GM12878 (cell line): ENCODE measurements at regions not wholly inside any gene's neighbourhood (a gene's known extent, or its start where the extent isn't known, plus 50 kb on each side); places are given as distances from the start of the nearest gene placed in this dataset.

Source experiments
- ATAC-seq: fragments of 200-7000 bp; cut with Tn5 transposase; 3 replicates; pipeline ENCODE4 v1.9.1; 2020; ENCODE audit warnings: mild to moderate bottlenecking, moderate library complexity
- BruUV-seq: library from RNA; stranded (reverse); fragments of 400-500 nt; replicated peaks from 2 replicates; lab custom pipeline; 2021; lab: Mats Ljungman, UMichigan
- CTCF ChIA-PET: fragments of 300-600 bp; sonication (Branson Sonifier 250); formaldehyde crosslinking; extraction: SDS; loops from one replicate; lab custom pipeline; 2021; ENCODE audit warnings: inconsistent platforms; lab: Yijun Ruan, JAX
- POLR2A ChIA-PET: fragments of 350-600 bp; formaldehyde crosslinking; extraction: SDS; loops from one replicate; lab custom pipeline; 2021; ENCODE audit warnings: inconsistent platforms; lab: Charles Lee
- RAD21 ChIA-PET: fragments of 300-600 bp; sonication (Branson Sonifier 250); formaldehyde crosslinking; loops from one replicate; lab custom pipeline; 2023; ENCODE audit warnings: antibody characterized with exemption; ENCODE audit not compliant: unreplicated experiment; lab: Charles Lee
- SMC1A ChIA-PET: fragments of 300-600 bp; sonication (Branson Sonifier 250); formaldehyde crosslinking; loops from one replicate; lab custom pipeline; 2023; ENCODE audit not compliant: unreplicated experiment, uncharacterized antibody; lab: Charles Lee
- DNase-seq: peaks from one replicate; pipeline ENCODE4 v3.0.0-alpha.2; 2011; ENCODE audit warnings: low read depth, low spot score
- FAIRE-seq: peaks from 3 replicates; lab custom pipeline; 2011; peaks lifted over from hg19 to GRCh38; lab: Jason Lieb, UNC
- H2AFZ ChIP-seq: 2 replicates; pipeline ENCODE4 v1.6.0; 2011; ENCODE audit warnings: low read depth, low read length, control low read depth; ENCODE audit not compliant: control insufficient read depth
- H3K27ac ChIP-seq: 2 replicates; pipeline ENCODE4 v1.5.1; 2011; ENCODE audit warnings: control low read depth; ENCODE audit not compliant: control insufficient read depth, insufficient read depth
- H3K27me3 ChIP-seq, 2 experiments: replicated peaks in 1 of 2; 2 replicates each; pipeline versions ENCODE4 v1.6.0 to v1.6.1; 2011; ENCODE audit warnings: low read length in 1 of 2; ENCODE audit not compliant: control insufficient read depth in 2 of 2, insufficient read depth in 2 of 2
- H3K36me3 ChIP-seq, 2 experiments: 2 replicates each; pipeline ENCODE4 v1.5.1; 2011; ENCODE audit warnings: low read length in 1 of 2; ENCODE audit not compliant: control insufficient read depth in 2 of 2, insufficient read depth in 2 of 2
- H3K4me1 ChIP-seq: 2 replicates; pipeline ENCODE4 v1.6.1; 2011; ENCODE audit warnings: mild to moderate bottlenecking, low read length, moderate library complexity, mixed read lengths; ENCODE audit not compliant: control insufficient read depth, insufficient read depth
- H3K4me2 ChIP-seq: 2 replicates; pipeline ENCODE4 v1.6.0; 2011; ENCODE audit warnings: control low read depth; ENCODE audit not compliant: control insufficient read depth, insufficient read depth
- H3K4me3 ChIP-seq: fragments of 200-600 bp; sonication (generic); 2 replicates; pipeline ENCODE4 v1.5.1; 2016
- H3K79me2 ChIP-seq: 2 replicates; pipeline ENCODE4 v1.6.0; 2011; ENCODE audit warnings: low read length; ENCODE audit not compliant: control insufficient read depth, insufficient read depth
- H3K9ac ChIP-seq: 2 replicates; pipeline ENCODE4 v1.8.0; 2011; ENCODE audit warnings: low read length, control low read depth, mixed read lengths; ENCODE audit not compliant: control insufficient read depth, insufficient read depth
- H3K9me3 ChIP-seq: replicated peaks from 3 replicates; pipeline ENCODE4 v1.5.1; 2011; ENCODE audit warnings: mild to moderate bottlenecking, low read length; ENCODE audit not compliant: control insufficient read depth, insufficient read depth
- H4K20me1 ChIP-seq: 2 replicates; pipeline ENCODE4 v1.6.0; 2011; ENCODE audit not compliant: control insufficient read depth, insufficient read depth
- CBX5 ChIP-seq: sonication (generic); IDR thresholded peaks from 2 replicates; pipeline ENCODE4 v1.6.1; 2016; ENCODE audit warnings: low read depth, moderate library complexity, mild to moderate bottlenecking, inconsistent platforms
- CREB1 ChIP-seq: IDR thresholded peaks from 2 replicates; pipeline ENCODE4 v1.6.1; 2012; ENCODE audit warnings: low read depth, mild to moderate bottlenecking, inconsistent platforms
- MEF2B ChIP-seq: fragments of 450-650 bp; IDR thresholded peaks from 2 replicates; pipeline ENCODE4 v1.6.1; 2018; ENCODE audit warnings: mild to moderate bottlenecking, moderate library complexity; ENCODE audit not compliant: partially characterized antibody, poor library complexity, severe bottlenecking
- MTA3 ChIP-seq: IDR thresholded peaks from 2 replicates; pipeline ENCODE4 v1.6.1; 2012; ENCODE audit warnings: low read length, inconsistent platforms, borderline replicate concordance
- NBN ChIP-seq: fragments of 450-650 bp; IDR thresholded peaks from 2 replicates; pipeline ENCODE4 v1.6.1; 2016
- SMAD5 ChIP-seq: IDR thresholded peaks from 2 replicates; pipeline ENCODE4 v1.6.1; 2016; ENCODE audit warnings: antibody characterized with exemption, low read depth
- SP1 ChIP-seq: IDR thresholded peaks from one replicate; pipeline ENCODE4 v1.6.1; 2011; ENCODE audit warnings: low read depth, low read length
- SREBF1 ChIP-seq: IDR thresholded peaks from 2 replicates; pipeline ENCODE4 v1.6.1; 2012; ENCODE audit warnings: mild to moderate bottlenecking, low read length
- SREBF2 ChIP-seq: IDR thresholded peaks from 2 replicates; pipeline ENCODE4 v1.6.1; 2012; ENCODE audit warnings: mild to moderate bottlenecking, low read length
- WGBS: methylation state at CpG from one replicate; pipeline ENCODE4 v1.1.6; 2016; ENCODE audit warnings: low lambda C conversion rate; ENCODE audit not compliant: insufficient replicate concordance, insufficient coverage; ENCODE audit errors: missing lambda C conversion rate; 5-methylcytosine and 5-hydroxymethylcytosine counted together
- in situ Hi-C: fragments of 300-500 bp; cut with MboI; formaldehyde crosslinking; loops from 9 replicates; pipeline ENCODE4 v1.14.3; 2018; ENCODE audit warnings: mixed read lengths
- intact Hi-C: fragments of 100-400 bp; cut with micrococcal nuclease; formaldehyde crosslinking; loops from one replicate; pipeline ENCODE4 v1.14.2; 2022; ENCODE audit not compliant: unreplicated experiment
- TF ChIP-seq, protein P1 (sequence below): IDR thresholded peaks from 2 replicates; pipeline ENCODE4 v1.6.1; 2011; ENCODE audit warnings: borderline replicate concordance, low read depth, mild to moderate bottlenecking, moderate library complexity, mixed read lengths, low read length; ENCODE audit not compliant: insufficient read depth; ENCODE audit errors: extremely low read length
- TF ChIP-seq, protein P2 (sequence below), 3 experiments: IDR thresholded peaks in 2 of 3; conservative IDR thresholded peaks in 1 of 3; 2 replicates each; pipeline ENCODE4 v1.5.1; 2011; ENCODE audit warnings: low read depth in 3 of 3, low read length in 3 of 3, mild to moderate bottlenecking in 3 of 3, control low read depth in 2 of 3, moderate library complexity in 2 of 3, inconsistent platforms in 1 of 3, mixed read lengths in 1 of 3; ENCODE audit not compliant: control insufficient read depth in 2 of 3, insufficient read depth in 1 of 3; ENCODE audit errors: extremely low read depth in 1 of 3
- TF ChIP-seq, protein P3 (sequence below): fragments of 450-650 bp; formaldehyde crosslinking; IDR thresholded peaks from 2 replicates; pipeline ENCODE4 v1.4.0; 2022; ENCODE audit warnings: mild to moderate bottlenecking, moderate library complexity

DNA sequence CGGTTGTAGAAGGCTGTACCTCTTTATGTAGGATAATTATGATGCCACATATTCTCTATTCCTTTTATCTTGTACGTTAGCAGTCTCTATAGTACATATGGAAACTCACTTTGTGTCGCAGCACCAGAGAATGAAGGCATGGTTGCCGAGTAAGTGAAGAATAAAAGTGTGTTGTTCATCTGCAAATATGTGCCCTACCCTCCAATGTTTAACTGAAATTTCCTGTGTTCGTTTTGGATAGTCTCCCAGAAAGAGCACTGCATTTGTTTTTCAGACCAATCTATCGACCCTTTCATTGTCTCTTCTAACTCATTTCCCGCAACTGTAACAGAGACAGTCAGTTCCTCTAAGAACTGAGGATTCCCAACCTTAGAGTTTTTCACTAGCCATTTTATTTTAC, 592.8 kb downstream of the TUSC7 start:
- Histone ChIP-seq H3K4me2 (no peak overlapping the region), H3K9ac (no peak overlapping the region), H4K20me1 (no peaks in the 10 kb centered on the region), H3K9me3 (no peaks in the 10 kb centered on the region), H2AFZ (no peak overlapping the region), H3K4me1 (no peaks in the 10 kb centered on the region), H3K79me2 (no peaks in the 10 kb centered on the region), H3K27me3 (no peaks in the 10 kb centered on the region), H3K27ac (no peak overlapping the region), H3K36me3 (no peaks in the 10 kb centered on the region), H3K4me3 (no peak overlapping the region)
- RAD21 ChIA-PET = no interaction called here
- intact Hi-C loops = no loop called here
- no peak for TF ChIP-seq CREB1
- no peak for TF ChIP-seq SP1
- TF ChIP-seq, protein P1, sequence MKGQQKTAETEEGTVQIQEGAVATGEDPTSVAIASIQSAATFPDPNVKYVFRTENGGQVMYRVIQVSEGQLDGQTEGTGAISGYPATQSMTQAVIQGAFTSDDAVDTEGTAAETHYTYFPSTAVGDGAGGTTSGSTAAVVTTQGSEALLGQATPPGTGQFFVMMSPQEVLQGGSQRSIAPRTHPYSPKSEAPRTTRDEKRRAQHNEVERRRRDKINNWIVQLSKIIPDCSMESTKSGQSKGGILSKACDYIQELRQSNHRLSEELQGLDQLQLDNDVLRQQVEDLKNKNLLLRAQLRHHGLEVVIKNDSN = no peak
- TF ChIP-seq SREBF1 = no peak
- no peak for TF ChIP-seq MEF2B
- TF ChIP-seq CBX5 = no peak
- TF ChIP-seq SREBF2 = no peak
- no peak for TF ChIP-seq MTA3
- TF ChIP-seq SMAD5 = no peak
- SMC1A ChIA-PET = no interaction called here
- 31% methylated on average over 7 of the region's 7 CpGs for WGBS
- CTCF ChIA-PET = no interaction called here
- no TSS peak for BruUV-seq
- ATAC-seq (no peak), FAIRE-seq (no peak), DNase-seq (no peak)
- POLR2A ChIA-PET = no interaction called here
- in situ Hi-C loops = no loop called here

DNA sequence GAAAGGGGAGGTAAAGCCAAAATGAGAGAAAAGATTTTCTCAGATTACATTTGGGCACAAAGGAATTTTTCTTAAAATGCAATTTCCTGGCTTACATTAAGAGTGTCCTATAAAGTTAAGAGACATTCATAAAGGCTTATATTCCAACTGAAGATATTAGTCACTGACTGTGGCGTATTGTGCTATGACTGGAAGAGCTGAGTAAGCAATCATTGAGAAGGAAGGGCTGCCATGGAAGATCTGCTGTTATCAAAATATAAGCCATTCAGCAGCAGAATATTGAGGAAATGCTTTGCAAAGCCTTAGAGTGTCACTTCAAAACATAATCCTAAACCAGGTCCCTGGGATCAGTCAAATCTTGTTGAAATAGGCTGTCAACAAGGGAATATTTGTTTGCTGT, 593.9 kb downstream of the TUSC7 start:
- no peak for DNase-seq
- Histone ChIP-seq H3K9ac (no peak overlapping the region), H3K4me1 (no peaks in the 10 kb centered on the region), H3K4me2 (no peak overlapping the region), H3K27ac (no peak overlapping the region), H2AFZ (no peak overlapping the region), H3K79me2 (no peaks in the 10 kb centered on the region), H4K20me1 (no peaks in the 10 kb centered on the region), H3K9me3 (no peaks in the 10 kb centered on the region), H3K27me3 (no peaks in the 10 kb centered on the region), H3K36me3 (no peaks in the 10 kb centered on the region), H3K4me3 (no peak overlapping the region)
- intact Hi-C loops (no loop called here), in situ Hi-C loops (no loop called here)
- BruUV-seq = no TSS peak
- RAD21 ChIA-PET = no interaction called here
- SMC1A ChIA-PET = interaction anchor here (0.8 kb wide), 1 partner anchor 23 kb away, joined by 3 read pairs; no protein-coding TSS in a partner anchor
- FAIRE-seq = no peak
- 33% methylated on average over 1 of the region's 1 CpG for WGBS
- ATAC-seq = no peak
- CTCF ChIA-PET = no interaction called here
- POLR2A ChIA-PET = no interaction called here
- TF ChIP-seq, protein P2, sequence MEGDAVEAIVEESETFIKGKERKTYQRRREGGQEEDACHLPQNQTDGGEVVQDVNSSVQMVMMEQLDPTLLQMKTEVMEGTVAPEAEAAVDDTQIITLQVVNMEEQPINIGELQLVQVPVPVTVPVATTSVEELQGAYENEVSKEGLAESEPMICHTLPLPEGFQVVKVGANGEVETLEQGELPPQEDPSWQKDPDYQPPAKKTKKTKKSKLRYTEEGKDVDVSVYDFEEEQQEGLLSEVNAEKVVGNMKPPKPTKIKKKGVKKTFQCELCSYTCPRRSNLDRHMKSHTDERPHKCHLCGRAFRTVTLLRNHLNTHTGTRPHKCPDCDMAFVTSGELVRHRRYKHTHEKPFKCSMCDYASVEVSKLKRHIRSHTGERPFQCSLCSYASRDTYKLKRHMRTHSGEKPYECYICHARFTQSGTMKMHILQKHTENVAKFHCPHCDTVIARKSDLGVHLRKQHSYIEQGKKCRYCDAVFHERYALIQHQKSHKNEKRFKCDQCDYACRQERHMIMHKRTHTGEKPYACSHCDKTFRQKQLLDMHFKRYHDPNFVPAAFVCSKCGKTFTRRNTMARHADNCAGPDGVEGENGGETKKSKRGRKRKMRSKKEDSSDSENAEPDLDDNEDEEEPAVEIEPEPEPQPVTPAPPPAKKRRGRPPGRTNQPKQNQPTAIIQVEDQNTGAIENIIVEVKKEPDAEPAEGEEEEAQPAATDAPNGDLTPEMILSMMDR (IDR thresholded peaks at IDR 0.05 in 2 of 3, conservative IDR thresholded peaks at IDR 0.05 in 1 of 3; ENCODE audit: control insufficient read depth in 2 of 3, extremely low read depth in 1 of 3, insufficient read depth in 1 of 3, low read depth in 3 of 3, low read length in 3 of 3) = no peak
- TF ChIP-seq SP1 (no peak), NBN (no peak)
- TF ChIP-seq, protein P3, sequence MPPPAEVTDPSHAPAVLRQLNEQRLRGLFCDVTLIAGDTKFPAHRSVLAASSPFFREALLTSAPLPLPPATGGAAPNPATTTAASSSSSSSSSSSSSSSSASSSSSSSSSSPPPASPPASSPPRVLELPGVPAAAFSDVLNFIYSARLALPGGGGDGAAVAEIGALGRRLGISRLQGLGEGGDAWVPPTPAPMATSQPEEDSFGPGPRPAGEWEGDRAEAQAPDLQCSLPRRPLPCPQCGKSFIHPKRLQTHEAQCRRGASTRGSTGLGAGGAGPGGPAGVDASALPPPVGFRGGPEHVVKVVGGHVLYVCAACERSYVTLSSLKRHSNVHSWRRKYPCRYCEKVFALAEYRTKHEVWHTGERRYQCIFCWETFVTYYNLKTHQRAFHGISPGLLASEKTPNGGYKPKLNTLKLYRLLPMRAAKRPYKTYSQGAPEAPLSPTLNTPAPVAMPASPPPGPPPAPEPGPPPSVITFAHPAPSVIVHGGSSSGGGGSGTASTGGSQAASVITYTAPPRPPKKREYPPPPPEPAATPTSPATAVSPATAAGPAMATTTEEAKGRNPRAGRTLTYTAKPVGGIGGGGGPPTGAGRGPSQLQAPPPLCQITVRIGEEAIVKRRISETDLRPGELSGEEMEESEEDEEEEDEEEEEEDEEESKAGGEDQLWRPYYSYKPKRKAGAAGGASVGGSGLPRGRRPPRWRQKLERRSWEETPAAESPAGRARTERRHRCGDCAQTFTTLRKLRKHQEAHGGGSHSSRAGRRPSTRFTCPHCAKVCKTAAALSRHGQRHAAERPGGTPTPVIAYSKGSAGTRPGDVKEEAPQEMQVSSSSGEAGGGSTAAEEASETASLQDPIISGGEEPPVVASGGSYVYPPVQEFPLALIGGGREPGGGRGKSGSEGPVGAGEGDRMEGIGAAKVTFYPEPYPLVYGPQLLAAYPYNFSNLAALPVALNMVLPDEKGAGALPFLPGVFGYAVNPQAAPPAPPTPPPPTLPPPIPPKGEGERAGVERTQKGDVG (CRISPR knock-in tag) = no peak
